A549 (cell line): ENCODE measurements at regions not wholly inside any gene's neighbourhood (a gene's known extent, or its start where the extent isn't known, plus 50 kb on each side); places are given as distances from the start of the nearest gene placed in this dataset.
A peak's percentile ranks its signal among the peaks of the same experiment; 100 is the strongest.

Experiments
- ATAC-seq, 2 experiments: fragments of 200-7000 bp in 1 of 2; fragments of >200 bp in 1 of 2; cut with Nextera tagmentation in 1 of 2; cut with Tn5 transposase in 1 of 2; 3 replicates each; pipeline versions ENCODE4 v1.8.0 to v1.9.1; 2018 to 2020; ENCODE audit warnings: mild to moderate bottlenecking in 1 of 2, moderate library complexity in 1 of 2
- CTCF ChIA-PET: fragments of 300-600 bp; sonication (Branson Sonifier 250); formaldehyde crosslinking; extraction: SDS; loops from one replicate; lab custom pipeline; 2021; ENCODE audit warnings: antibody characterized with exemption, inconsistent platforms; lab: Yijun Ruan, JAX
- POLR2A ChIA-PET: fragments of 350-600 bp; formaldehyde crosslinking; extraction: SDS; loops from one replicate; lab custom pipeline; 2021; ENCODE audit warnings: antibody characterized with exemption, inconsistent platforms; lab: Yijun Ruan, JAX
- DNase-seq, 2 experiments: peaks; one replicate each; pipeline versions ENCODE4 v3.0.0 to v3.0.0-alpha.2; 2011 to 2016; ENCODE audit warnings: low read depth in 1 of 2, low spot score in 1 of 2
- FAIRE-seq: peaks from 2 replicates; lab custom pipeline; 2011; peaks lifted over from hg19 to GRCh38; lab: Jason Lieb, UNC
- H3K27ac ChIP-seq, 2 experiments: fragments of >200 bp; sonication (Bioruptor Twin); formaldehyde crosslinking; 3 replicates each; pipeline ENCODE4 v1.5.1; 2016 to 2017
- H3K4me1 ChIP-seq: fragments of >200 bp; sonication (Bioruptor Twin); formaldehyde crosslinking; 3 replicates; pipeline ENCODE4 v1.6.1; 2016
- H3K4me2 ChIP-seq: fragments of >200 bp; sonication (Bioruptor Twin); formaldehyde crosslinking; 3 replicates; pipeline ENCODE4 v1.6.1; 2016
- H3K4me3 ChIP-seq: fragments of >200 bp; sonication (Bioruptor Twin); formaldehyde crosslinking; 3 replicates; pipeline ENCODE4 v1.5.1; 2016
- H3K9me3 ChIP-seq: fragments of >200 bp; sonication (Bioruptor Twin); formaldehyde crosslinking; 3 replicates; pipeline ENCODE4 v1.6.1; 2016
- CBX2 ChIP-seq: fragments of 200-600 bp; sonication (generic); IDR thresholded peaks from 2 replicates; pipeline ENCODE4 v1.6.1; 2016; ENCODE audit warnings: low read depth, mild to moderate bottlenecking, borderline replicate concordance
- CHD4 ChIP-seq: fragments of 200-600 bp; sonication (generic); IDR thresholded peaks from 2 replicates; pipeline ENCODE4 v1.6.1; 2016; ENCODE audit warnings: antibody characterized with exemption, mild to moderate bottlenecking, borderline replicate concordance
- E2F6 ChIP-seq: IDR thresholded peaks from 2 replicates; pipeline ENCODE4 v1.6.1; 2012; ENCODE audit warnings: low read depth, borderline replicate concordance
- ELK1 ChIP-seq: fragments of 150-350 bp; IDR thresholded peaks from 2 replicates; pipeline ENCODE4 v1.6.1; 2014; ENCODE audit warnings: low read depth, mild to moderate bottlenecking, low read length
- EP300 ChIP-seq, 2 experiments: fragments of >200 bp; sonication (Bioruptor Twin); formaldehyde crosslinking; IDR thresholded peaks; 2 replicates in 1 of 2; 3 replicates in 1 of 2; pipeline ENCODE4 v1.6.1; 2016 to 2017
- FOSB ChIP-seq: fragments of 250-450 bp; sonication (Bioruptor Pico); IDR thresholded peaks from 2 replicates; pipeline ENCODE4 v1.5.0; 2020; ENCODE audit warnings: mild to moderate bottlenecking, moderate library complexity
- FOSL2 ChIP-seq, 2 experiments: fragments of 450-650 bp in 1 of 2; fragments of >200 bp in 1 of 2; sonication (Bioruptor Twin) in 1 of 2; formaldehyde crosslinking; IDR thresholded peaks; 2 replicates each; pipeline versions ENCODE4 v1.5.0 to v1.6.1; 2016 to 2020; ENCODE audit warnings: mild to moderate bottlenecking in 1 of 2, moderate library complexity in 1 of 2
- FOXS1 ChIP-seq: fragments of 250-450 bp; sonication (Bioruptor Pico); IDR thresholded peaks from 2 replicates; pipeline ENCODE4 v1.5.0; 2020; ENCODE audit warnings: mild to moderate bottlenecking, moderate library complexity
- GATA3 ChIP-seq: IDR thresholded peaks from 2 replicates; pipeline ENCODE4 v1.6.1; 2012; ENCODE audit warnings: borderline replicate concordance
- HOXB5 ChIP-seq: fragments of 250-450 bp; sonication (Bioruptor Pico); IDR thresholded peaks from 2 replicates; pipeline ENCODE4 v1.5.0; 2020; ENCODE audit warnings: mild to moderate bottlenecking, moderate library complexity
- JUN ChIP-seq, 2 experiments: fragments of >200 bp; sonication (Bioruptor Twin); formaldehyde crosslinking; IDR thresholded peaks; 2 replicates in 1 of 2; 3 replicates in 1 of 2; pipeline ENCODE4 v1.6.1; 2016 to 2017
- JUNB ChIP-seq: fragments of >200 bp; sonication (Bioruptor Twin); formaldehyde crosslinking; IDR thresholded peaks from 2 replicates; pipeline ENCODE4 v1.6.1; 2016
- KDM5A ChIP-seq: fragments of 200-600 bp; sonication (generic); IDR thresholded peaks from 2 replicates; pipeline ENCODE4 v1.6.1; 2016; ENCODE audit warnings: antibody characterized with exemption, mild to moderate bottlenecking
- MAZ ChIP-seq: fragments of 150-350 bp; IDR thresholded peaks from 2 replicates; pipeline ENCODE4 v1.6.1; 2014; ENCODE audit warnings: antibody characterized with exemption, low read depth, low read length, borderline replicate concordance
- MYC ChIP-seq: IDR thresholded peaks from 2 replicates; pipeline ENCODE4 v1.6.1; 2012; ENCODE audit warnings: mild to moderate bottlenecking, inconsistent platforms, low read length, improper control_type of control experiment, borderline replicate concordance
- NR3C1 ChIP-seq: fragments of >200 bp; sonication (Bioruptor Twin); formaldehyde crosslinking; IDR thresholded peaks from 3 replicates; pipeline ENCODE4 v1.6.1; 2017
- PBX3 ChIP-seq: IDR thresholded peaks from 2 replicates; pipeline ENCODE4 v1.6.1; 2012
- PHF8 ChIP-seq: fragments of 200-600 bp; sonication (generic); IDR thresholded peaks from 2 replicates; pipeline ENCODE4 v1.6.1; 2016; ENCODE audit warnings: low read depth, mild to moderate bottlenecking, antibody characterized with exemption, moderate library complexity, borderline replicate concordance
- POLR2A ChIP-seq: IDR thresholded peaks from 2 replicates; pipeline ENCODE4 v1.6.1; 2012; ENCODE audit warnings: mild to moderate bottlenecking, low read length
- RARB ChIP-seq: fragments of 250-450 bp; sonication (Bioruptor Pico); IDR thresholded peaks from 2 replicates; pipeline ENCODE4 v1.8.0; 2021; ENCODE audit warnings: mild to moderate bottlenecking, moderate library complexity
- RNF2 ChIP-seq: fragments of 200-600 bp; sonication (generic); IDR thresholded peaks from 2 replicates; pipeline ENCODE4 v1.6.1; 2016; ENCODE audit warnings: low read depth, mild to moderate bottlenecking, antibody characterized with exemption, moderate library complexity, borderline replicate concordance
- SMC3 ChIP-seq: fragments of >200 bp; sonication (Bioruptor Twin); formaldehyde crosslinking; IDR thresholded peaks from 3 replicates; pipeline ENCODE4 v1.6.1; 2018; ENCODE audit warnings: inconsistent platforms
- WGBS: methylation state at CpG from one replicate; pipeline ENCODE4 v1.1.6; 2017; ENCODE audit errors: missing lambda C conversion rate; 5-methylcytosine and 5-hydroxymethylcytosine counted together
- TF ChIP-seq, protein P1 (sequence below): IDR thresholded peaks from 2 replicates; pipeline ENCODE4 v1.6.1; 2012
- TF ChIP-seq, protein P2 (sequence below): fragments of >200 bp; sonication (Bioruptor Twin); formaldehyde crosslinking; IDR thresholded peaks from 3 replicates; pipeline ENCODE4 v1.5.1; 2016
- TF ChIP-seq, protein P3 (sequence below): fragments of >200 bp; sonication (Bioruptor Twin); formaldehyde crosslinking; IDR thresholded peaks from 3 replicates; pipeline ENCODE4 v1.6.1; 2016

DNA sequence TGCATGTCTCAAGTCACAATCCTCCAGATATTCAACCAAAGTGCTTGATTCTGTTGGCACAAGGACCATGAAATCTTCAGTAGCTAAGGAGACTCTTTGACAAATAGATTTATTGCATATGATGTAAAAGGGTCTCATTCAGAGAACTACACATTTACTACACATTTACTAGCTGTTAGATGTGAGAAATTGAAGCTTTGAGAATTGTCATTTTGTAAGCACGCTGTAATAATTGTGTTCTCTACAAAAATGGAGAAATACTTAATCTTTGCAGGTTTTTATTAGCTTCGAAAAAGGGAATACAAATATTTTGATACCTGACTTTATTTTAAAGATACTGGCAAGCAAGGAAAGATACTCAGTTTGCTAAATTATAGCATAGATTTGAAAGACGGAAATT lies 70.2 kb upstream of the CHD2 start:
- CTCF ChIA-PET = interaction anchor here (0.5 to 5.4 kb wide), 8 partner anchors 8 to 189 kb away, joined by 3 to 28 read pairs (median 3); no protein-coding TSS in a partner anchor
- Histone ChIP-seq H3K4me3 (no peak overlapping the region), H3K4me2 (no peak overlapping the region), H3K9me3 (no peaks in the 10 kb centered on the region), H3K27ac (peak overlapping the region in 1 of 2 experiments; percentile 38; a peak in 2 of 6 replicates), H3K4me1 (peaks cover 29% of the 10 kb centered on the region)
- WGBS = 90% methylated on average over 3 of the region's 3 CpGs
- POLR2A ChIA-PET = interaction anchor here (0.7 to 7.1 kb wide), 2 partner anchors 21 to 52 kb away, joined by 3 to 164 read pairs; no protein-coding TSS in a partner anchor
- TF ChIP-seq EP300 (IDR thresholded peaks at IDR 0.05) (no peak), HOXB5 (CRISPR knock-in tag) (no peak), FOSB (CRISPR knock-in tag) (no peak), FOXS1 (CRISPR knock-in tag) (no peak), FOSL2 (IDR thresholded peaks at IDR 0.05) (no peak), FOSL2 (CRISPR knock-in tag; IDR thresholded peaks at IDR 0.05) (no peak), RNF2 (no peak), ELK1 (no peak), GATA3 (no peak), E2F6 (no peak), PBX3 (no peak)
- ATAC-seq (no peak), DNase-seq (no peak), FAIRE-seq (no peak)

DNA sequence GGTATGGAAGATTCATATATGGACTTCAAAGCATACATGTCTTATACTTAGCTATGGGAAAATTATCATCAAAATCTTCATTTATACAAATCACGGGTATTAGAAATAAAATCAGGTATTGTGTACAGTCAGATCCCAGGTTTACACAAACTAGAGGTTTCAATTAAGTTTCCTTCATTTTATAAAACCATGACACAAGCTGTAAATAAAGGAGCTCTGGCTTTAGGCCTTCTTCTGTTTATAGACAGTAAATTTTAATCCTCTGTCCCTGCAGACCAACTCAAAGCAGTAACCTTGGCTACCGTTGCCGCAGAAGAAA lies 68.8 kb upstream of the CHD2 start:
- Histone ChIP-seq H3K27ac (peak overlapping the region; percentile 75 to 83), H3K4me1 (peaks cover 29% of the 10 kb centered on the region), H3K4me2 (peak overlapping the region; percentile 69), H3K4me3 (peak overlapping the region; percentile 12; the same call in 2 of the 3 replicates), H3K9me3 (no peaks in the 10 kb centered on the region)
- no peak; a peak in 1 of 6 replicates for ATAC-seq
- ChIA-PET POLR2A (interaction anchor here (0.6 to 7.1 kb wide), 15 partner anchors 8 to 326 kb away, joined by 3 to 164 read pairs (median 4); partner anchors contain the start of gene CHD2), CTCF (interaction anchor here (1.0 to 5.4 kb wide), 5 partner anchors 8 to 86 kb away, joined by 3 to 28 read pairs (median 8); no protein-coding TSS in a partner anchor)
- TF ChIP-seq PHF8 (no peak), NR3C1 (no peak)
- DNase-seq = no peak
- WGBS = 11% methylated on average over 3 of the region's 3 CpGs
- no peak for FAIRE-seq

DNA sequence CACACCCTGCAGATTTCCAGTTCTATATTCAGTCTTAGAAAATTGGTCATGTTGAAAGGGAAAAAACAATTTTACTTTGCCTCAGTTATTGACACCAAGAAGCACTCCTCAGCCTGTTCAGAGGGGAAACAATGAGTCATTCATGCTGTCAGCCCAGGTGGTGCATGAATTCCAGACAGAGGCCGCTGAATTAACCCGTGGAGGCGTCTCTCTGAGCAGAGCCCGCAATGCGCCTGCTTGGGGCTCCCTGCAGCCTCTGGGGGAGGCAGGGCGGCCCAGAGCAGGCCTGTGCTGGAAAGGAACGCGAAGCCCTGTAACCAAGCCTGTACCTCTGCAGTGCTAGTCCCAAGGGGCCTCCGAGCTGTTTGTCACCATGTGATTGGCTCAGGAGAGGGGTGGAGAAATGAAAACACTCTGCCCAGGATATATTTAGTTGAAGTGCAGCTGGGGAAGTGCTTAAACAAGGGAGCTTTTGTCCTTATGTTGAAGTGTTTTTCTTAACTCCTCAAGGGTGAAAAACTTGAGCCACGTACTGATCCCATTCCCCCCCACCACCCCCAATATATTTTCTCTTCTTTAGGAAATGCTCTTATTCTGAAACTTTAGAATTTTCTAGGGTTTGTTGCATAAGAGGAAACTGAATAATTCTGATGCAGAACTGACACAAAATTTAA lies 68.3 kb upstream of the CHD2 start:
- ChIA-PET POLR2A (interaction anchor here (0.6 to 7.1 kb wide), 19 partner anchors 9 to 326 kb away, joined by 3 to 164 read pairs (median 4); partner anchors contain the start of gene CHD2), CTCF (interaction anchor here (1.0 to 5.4 kb wide), 6 partner anchors 9 to 86 kb away, joined by 3 to 28 read pairs (median 8); no protein-coding TSS in a partner anchor)
- FAIRE-seq = peak; percentile 39
- H3K9me3 ChIP-seq = no peaks in the 10 kb centered on the region
- peak overlapping the region; percentile 69 for H3K4me2 ChIP-seq
- peaks cover 29% of the 10 kb centered on the region for H3K4me1 ChIP-seq
- peak; percentile 95 for DNase-seq
- H3K4me3 ChIP-seq = peak overlapping the region; percentile 12; the same call in 2 of the 3 replicates
- peak; percentile 100 for ATAC-seq
- peak overlapping the region; percentile 75 to 83 for H3K27ac ChIP-seq
- 0% methylated on average over 10 of the region's 10 CpGs for WGBS
- TF ChIP-seq MYC = no peak
- TF ChIP-seq KDM5A = no peak
- TF ChIP-seq, protein P1, sequence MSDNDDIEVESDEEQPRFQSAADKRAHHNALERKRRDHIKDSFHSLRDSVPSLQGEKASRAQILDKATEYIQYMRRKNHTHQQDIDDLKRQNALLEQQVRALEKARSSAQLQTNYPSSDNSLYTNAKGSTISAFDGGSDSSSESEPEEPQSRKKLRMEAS = peak; percentile 83
- peak; percentile 43; the same call in 1 of the 3 replicates for TF ChIP-seq SMC3
- no peak for TF ChIP-seq CBX2
- peak; percentile 50; the same call in 1 of the 2 replicates for TF ChIP-seq E2F6
- TF ChIP-seq MAZ = no peak
- TF ChIP-seq JUNB = no peak
- TF ChIP-seq, protein P2, sequence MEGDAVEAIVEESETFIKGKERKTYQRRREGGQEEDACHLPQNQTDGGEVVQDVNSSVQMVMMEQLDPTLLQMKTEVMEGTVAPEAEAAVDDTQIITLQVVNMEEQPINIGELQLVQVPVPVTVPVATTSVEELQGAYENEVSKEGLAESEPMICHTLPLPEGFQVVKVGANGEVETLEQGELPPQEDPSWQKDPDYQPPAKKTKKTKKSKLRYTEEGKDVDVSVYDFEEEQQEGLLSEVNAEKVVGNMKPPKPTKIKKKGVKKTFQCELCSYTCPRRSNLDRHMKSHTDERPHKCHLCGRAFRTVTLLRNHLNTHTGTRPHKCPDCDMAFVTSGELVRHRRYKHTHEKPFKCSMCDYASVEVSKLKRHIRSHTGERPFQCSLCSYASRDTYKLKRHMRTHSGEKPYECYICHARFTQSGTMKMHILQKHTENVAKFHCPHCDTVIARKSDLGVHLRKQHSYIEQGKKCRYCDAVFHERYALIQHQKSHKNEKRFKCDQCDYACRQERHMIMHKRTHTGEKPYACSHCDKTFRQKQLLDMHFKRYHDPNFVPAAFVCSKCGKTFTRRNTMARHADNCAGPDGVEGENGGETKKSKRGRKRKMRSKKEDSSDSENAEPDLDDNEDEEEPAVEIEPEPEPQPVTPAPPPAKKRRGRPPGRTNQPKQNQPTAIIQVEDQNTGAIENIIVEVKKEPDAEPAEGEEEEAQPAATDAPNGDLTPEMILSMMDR = no peak
- TF ChIP-seq GATA3 = peak; percentile 56; the same call in 1 of the 2 replicates
- peak; percentile 74 to 80; a peak in 4 of 5 replicates for TF ChIP-seq JUN (IDR thresholded peaks at IDR 0.05)
- TF ChIP-seq NR3C1 = no peak
- TF ChIP-seq CHD4 = no peak
- TF ChIP-seq RARB (CRISPR knock-in tag) = no peak
- TF ChIP-seq POLR2A = peak; percentile 60
- TF ChIP-seq, protein P3, sequence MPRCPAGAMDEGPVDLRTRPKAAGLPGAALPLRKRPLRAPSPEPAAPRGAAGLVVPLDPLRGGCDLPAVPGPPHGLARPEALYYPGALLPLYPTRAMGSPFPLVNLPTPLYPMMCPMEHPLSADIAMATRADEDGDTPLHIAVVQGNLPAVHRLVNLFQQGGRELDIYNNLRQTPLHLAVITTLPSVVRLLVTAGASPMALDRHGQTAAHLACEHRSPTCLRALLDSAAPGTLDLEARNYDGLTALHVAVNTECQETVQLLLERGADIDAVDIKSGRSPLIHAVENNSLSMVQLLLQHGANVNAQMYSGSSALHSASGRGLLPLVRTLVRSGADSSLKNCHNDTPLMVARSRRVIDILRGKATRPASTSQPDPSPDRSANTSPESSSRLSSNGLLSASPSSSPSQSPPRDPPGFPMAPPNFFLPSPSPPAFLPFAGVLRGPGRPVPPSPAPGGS = peak; percentile 66; the same call in 1 of the 3 replicates
